Transverse colon (tissue), 4 donors: ENCODE measurements at regions not wholly inside any gene's neighbourhood (a gene's known extent, or its start where the extent isn't known, plus 50 kb on each side); places are given as distances from the start of the nearest gene placed in this dataset.

Experiments
- DNase-seq: peaks from one replicate; pipeline ENCODE4 v3.0.0-alpha.2; 2019
- H3K27ac ChIP-seq, 4 donors: fragments of 200-600 bp; sonication (generic); 2 replicates each; pipeline ENCODE4 v1.5.1; 2016 to 2018; ENCODE audit warnings: inconsistent platforms in 4 of 4
- H3K27me3 ChIP-seq: fragments of 200-600 bp; sonication (generic); 2 replicates; pipeline ENCODE4 v1.5.1; 2017; ENCODE audit warnings: inconsistent platforms
- H3K36me3 ChIP-seq, 4 donors: fragments of 200-600 bp; sonication (generic); 2 replicates each; pipeline ENCODE4 v1.5.1; 2017 to 2019; ENCODE audit warnings: inconsistent platforms in 4 of 4
- H3K4me1 ChIP-seq, 4 donors: fragments of 200-600 bp; sonication (generic); 2 replicates each; pipeline ENCODE4 v1.5.1; 2017 to 2020; ENCODE audit warnings: inconsistent platforms in 4 of 4
- H3K4me3 ChIP-seq, 4 donors: fragments of 200-600 bp; sonication (generic); 1 replicate in 1 of 4; 2 replicates in 3 of 4; pipeline versions ENCODE4 v1.5.1 to v1.6.1; 2017 to 2019; ENCODE audit warnings: inconsistent platforms in 4 of 4
- H3K9me3 ChIP-seq, 2 donors: fragments of 200-600 bp; sonication (generic); 2 replicates each; pipeline ENCODE4 v1.5.1; 2017 to 2019; ENCODE audit warnings: inconsistent platforms in 2 of 2
- CTCF ChIP-seq, 5 experiments: fragments of 200-600 bp in 3 of 5; fragments of 450-650 bp in 2 of 5; sonication (generic) in 3 of 5; IDR thresholded peaks; 1 replicate in 2 of 5; 2 replicates in 3 of 5; pipeline ENCODE4 v1.5.1; 2016 to 2017; ENCODE audit warnings: antibody characterized with exemption in 5 of 5, inconsistent platforms in 3 of 5, mild to moderate bottlenecking in 2 of 5, moderate library complexity in 1 of 5
- EP300 ChIP-seq: sonication (generic); formaldehyde crosslinking; IDR thresholded peaks from one replicate; pipeline ENCODE4 v1.6.1; 2017; ENCODE audit warnings: antibody characterized with exemption, low read depth
- POLR2A ChIP-seq: fragments of 450-650 bp; IDR thresholded peaks from one replicate; pipeline ENCODE4 v1.6.1; 2016; ENCODE audit warnings: antibody characterized with exemption, mild to moderate bottlenecking, moderate library complexity
- POLR2AphosphoS5 ChIP-seq, 3 donors: sonication (generic); formaldehyde crosslinking; IDR thresholded peaks; one replicate each; pipeline ENCODE4 v1.6.1; 2016; ENCODE audit warnings: antibody characterized with exemption in 3 of 3
- WGBS, 2 donors: methylation state at CpG; one replicate each; pipeline ENCODE4 v1.1.5; 2018; ENCODE audit warnings: low coverage in 1 of 2; 5-methylcytosine and 5-hydroxymethylcytosine counted together
- in situ Hi-C, 4 donors: fragments of 200-750 bp; cut with MboI; loops; one replicate each; pipeline versions ENCODE4 v1.15.0 to v1.15.1; 2017; ENCODE audit warnings: low sequenced_read_pairs in 3 of 4, low pct_ligation_motif_present in 1 of 4, low pct_unique_long_range_greater_than_20kb in 1 of 4
- intact Hi-C: fragments of 100-400 bp; cut with DNase I; formaldehyde crosslinking; loops from one replicate; pipeline ENCODE4 v1.15.1; 2023; ENCODE audit warnings: low total_unique reads

- Histone ChIP-seq H3K9me3 (no peaks in the 10 kb centered on the region), H3K27ac (no peak overlapping the region), H3K4me1 (no peaks in the 10 kb centered on the region), H3K4me3 (no peak overlapping the region), H3K27me3 (no peaks in the 10 kb centered on the region), H3K36me3 (no peaks in the 10 kb centered on the region)
- in situ Hi-C loops, result no loop called here
- intact Hi-C loops, result no loop called here
- TF ChIP-seq CTCF (IDR thresholded peaks at IDR 0.05), result no peak
- no peak for TF ChIP-seq EP300
- 79 to 91% methylated on average over 1 of the region's 1 CpG for WGBS, 2 donors
- no peak for DNase-seq
These were observed 566.1 kb upstream of the BOD1L1 start for GRCh38 chr4:14193601-14194000.

GRCh38 chr4:14196131-14196530 lies 568.6 kb upstream of the BOD1L1 start:
- in situ Hi-C loops (no loop called here), intact Hi-C loops (no loop called here)
- H3K4me1 ChIP-seq, result no peaks in the 10 kb centered on the region
- TF ChIP-seq POLR2AphosphoS5 (IDR thresholded peaks at IDR 0.05) (no peak), EP300 (no peak), POLR2A (no peak), CTCF (IDR thresholded peaks at IDR 0.05) (no peak)
- no peaks in the 10 kb centered on the region for H3K36me3 ChIP-seq
- no peak overlapping the region for H3K4me3 ChIP-seq
- no peaks in the 10 kb centered on the region for H3K27me3 ChIP-seq
- no peaks in the 10 kb centered on the region for H3K9me3 ChIP-seq
- H3K27ac ChIP-seq, result no peak overlapping the region
- no peak for DNase-seq
- 16 to 17% methylated on average over 6 to 7 of the region's 7 CpGs for WGBS, 2 donors

GRCh38 chr4:14215116-14215770 lies 587.7 kb upstream of the BOD1L1 start:
- in situ Hi-C loops, result no loop called here
- Histone ChIP-seq H3K36me3 (no peaks in the 10 kb centered on the region), H3K27ac (no peak overlapping the region), H3K9me3 (no peaks in the 10 kb centered on the region), H3K4me1 (no peaks in the 10 kb centered on the region), H3K27me3 (no peaks in the 10 kb centered on the region), H3K4me3 (no peak overlapping the region)
- no peak for DNase-seq
- whole genome bisulfite sequencing, 2 donors, result 42 to 60% methylated on average over 5 to 6 of the region's 6 CpGs
- intact Hi-C loops, result no loop called here
- no peak for TF ChIP-seq POLR2A
- TF ChIP-seq POLR2AphosphoS5 (IDR thresholded peaks at IDR 0.05), result no peak
- no peak for TF ChIP-seq CTCF (IDR thresholded peaks at IDR 0.05)
- no peak for TF ChIP-seq EP300

- Histone ChIP-seq H3K27ac (no peak overlapping the region), H3K4me3 (no peak overlapping the region), H3K4me1 (no peaks in the 10 kb centered on the region), H3K27me3 (no peaks in the 10 kb centered on the region), H3K9me3 (no peaks in the 10 kb centered on the region), H3K36me3 (no peaks in the 10 kb centered on the region)
- intact Hi-C loops, result no loop called here
- in situ Hi-C loops, result no loop called here
- TF ChIP-seq POLR2A (no peak), CTCF (IDR thresholded peaks at IDR 0.05) (no peak), POLR2AphosphoS5 (IDR thresholded peaks at IDR 0.05) (no peak), EP300 (no peak)
- no peak for DNase-seq
- 77 to 83% methylated on average over 1 to 3 of the region's 3 CpGs for whole genome bisulfite sequencing, 2 donors
These were observed 589.9 kb upstream of the BOD1L1 start for GRCh38 chr4:14217401-14217800.
